ENCODE measurements at regions not wholly inside any gene's neighbourhood (a gene's known extent, or its start where the extent isn't known, plus 50 kb on each side); places are given as distances from the start of the nearest gene placed in this dataset.

DNA sequence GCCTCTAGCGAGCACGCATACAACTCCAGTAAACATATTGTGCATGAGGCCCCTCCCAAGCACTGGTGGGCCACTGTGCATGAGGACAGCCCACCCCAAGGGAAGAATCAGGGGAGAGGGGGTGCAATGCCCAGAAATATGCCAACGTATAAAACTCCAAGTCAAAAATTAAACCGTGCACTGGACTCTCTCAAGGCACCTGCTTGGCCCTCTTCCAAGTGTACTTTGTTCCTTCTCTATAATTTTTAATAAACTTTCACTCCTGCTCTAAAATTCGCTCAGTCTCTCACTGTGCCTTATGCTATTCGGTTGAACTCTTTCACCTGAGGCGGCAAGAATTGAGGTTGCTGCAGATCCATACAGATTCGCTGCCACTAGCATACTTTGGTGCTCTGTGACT is 465.3 kb upstream of the TENM4 start:
- Mint-ChIP-seq H3K4me1 (ENCODE audit: low read depth) (no peaks in the 10 kb centered on the region), H3K36me3 (ENCODE audit: low read depth) (no peaks in the 10 kb centered on the region), H3K9me3 (peaks cover 6% of the 10 kb centered on the region), H3K4me3 (no peak overlapping the region), H3K27ac (no peak overlapping the region), H3K27me3 (ENCODE audit: low read depth) (no peaks in the 10 kb centered on the region)
- intact Hi-C loops (cut with micrococcal nuclease), result no loop called here
- no peak for DNase-seq
- CTCF ChIA-PET, result no interaction called here

- no peaks in the 10 kb centered on the region for H3K4me1 Mint-ChIP-seq (ENCODE audit: low read depth)
- peaks cover 3% of the 10 kb centered on the region for H3K9me3 Mint-ChIP-seq
- no peak overlapping the region for H3K4me3 Mint-ChIP-seq
- H3K27ac Mint-ChIP-seq, result no peak overlapping the region
- CTCF ChIA-PET, result interaction anchor here (0.6 kb wide), 1 partner anchor 113 kb away, joined by 3 read pairs; no protein-coding TSS in a partner anchor
- H3K27me3 Mint-ChIP-seq (ENCODE audit: low read depth), result no peaks in the 10 kb centered on the region
- DNase-seq, result no peak
- H3K36me3 Mint-ChIP-seq (ENCODE audit: low read depth), result no peaks in the 10 kb centered on the region
- intact Hi-C loops (cut with micrococcal nuclease), result no loop called here
These were observed 461.7 kb upstream of the TENM4 start for GRCh38 chr11:79902493-79902892.

DNA sequence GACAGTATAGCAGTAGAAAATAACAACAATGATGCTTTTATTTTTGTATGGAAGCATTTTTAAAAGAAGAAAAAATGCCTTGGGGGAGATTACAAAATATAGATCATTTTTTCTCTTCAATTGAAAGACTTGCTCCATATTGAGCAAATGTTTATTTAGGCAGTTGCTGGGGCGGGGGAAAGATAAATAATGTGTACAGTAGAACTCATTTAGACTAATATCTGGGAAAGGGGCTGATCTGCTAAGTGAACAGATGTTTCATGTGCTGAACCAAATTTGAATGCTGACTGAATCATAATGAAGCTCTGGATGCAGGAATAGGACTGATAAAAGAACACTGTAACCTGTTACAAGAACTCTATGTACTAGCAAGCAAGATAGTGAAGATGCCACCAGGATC is 457.1 kb upstream of the TENM4 start:
- Mint-ChIP-seq H3K27ac (no peak overlapping the region), H3K4me1 (ENCODE audit: low read depth) (no peaks in the 10 kb centered on the region), H3K9me3 (peaks cover 2% of the 10 kb centered on the region), H3K4me3 (no peak overlapping the region), H3K27me3 (ENCODE audit: low read depth) (no peaks in the 10 kb centered on the region), H3K36me3 (ENCODE audit: low read depth) (no peaks in the 10 kb centered on the region)
- DNase-seq, result no peak
- CTCF ChIA-PET, result no interaction called here
- intact Hi-C loops (cut with micrococcal nuclease), result no loop called here

GRCh38 chr11:79896258-79896657 is 455.4 kb upstream of the TENM4 start:
- intact Hi-C loops (cut with micrococcal nuclease), result no loop called here
- CTCF ChIA-PET, result no interaction called here
- no peak overlapping the region for H3K4me3 Mint-ChIP-seq
- H3K36me3 Mint-ChIP-seq (ENCODE audit: low read depth), result no peaks in the 10 kb centered on the region
- no peaks in the 10 kb centered on the region for H3K27me3 Mint-ChIP-seq (ENCODE audit: low read depth)
- H3K4me1 Mint-ChIP-seq (ENCODE audit: low read depth), result no peaks in the 10 kb centered on the region
- DNase-seq, result no peak
- peaks cover 2% of the 10 kb centered on the region for H3K9me3 Mint-ChIP-seq
- no peak overlapping the region for H3K27ac Mint-ChIP-seq

GRCh38 chr11:79894111-79894510 is 453.3 kb upstream of the TENM4 start:
- no peaks in the 10 kb centered on the region for H3K36me3 Mint-ChIP-seq (ENCODE audit: low read depth)
- intact Hi-C loops (cut with micrococcal nuclease), result no loop called here

DNA sequence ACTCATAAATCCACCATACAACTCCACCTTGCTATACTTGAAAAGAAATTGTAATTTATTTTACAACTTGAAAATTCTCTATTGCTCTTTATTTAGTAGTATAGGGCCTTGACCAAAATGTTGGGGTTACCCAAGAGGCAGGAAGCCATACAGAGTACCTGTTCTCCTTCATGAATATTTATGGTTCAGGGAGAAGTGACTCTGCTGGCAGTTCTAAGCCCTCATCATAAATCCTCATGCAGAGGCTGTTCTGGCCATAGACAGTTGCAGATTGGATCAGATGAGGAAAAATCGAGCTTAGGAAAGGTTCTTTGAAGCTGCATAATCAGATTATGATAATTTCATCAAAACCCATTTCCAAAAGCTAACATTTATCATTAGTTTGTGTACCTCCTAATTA is 449.4 kb upstream of the TENM4 start:
- Mint-ChIP-seq H3K27me3 (ENCODE audit: low read depth) (no peaks in the 10 kb centered on the region), H3K4me3 (no peak overlapping the region), H3K27ac (no peak overlapping the region), H3K9me3 (no peaks in the 10 kb centered on the region), H3K4me1 (ENCODE audit: low read depth) (no peaks in the 10 kb centered on the region), H3K36me3 (ENCODE audit: low read depth) (no peaks in the 10 kb centered on the region)
- intact Hi-C loops (cut with micrococcal nuclease), result no loop called here
- CTCF ChIA-PET, result no interaction called here
- no peak for DNase-seq

More at GRCh38 chr11:79894111-79894510, 453.3 kb upstream of the TENM4 start:
- no peaks in the 10 kb centered on the region for H3K27me3 Mint-ChIP-seq (ENCODE audit: low read depth)
- no peak overlapping the region for H3K4me3 Mint-ChIP-seq
- H3K4me1 Mint-ChIP-seq (ENCODE audit: low read depth), result no peaks in the 10 kb centered on the region
- H3K27ac Mint-ChIP-seq, result no peak overlapping the region
- CTCF ChIA-PET, result no interaction called here
- no peaks in the 10 kb centered on the region for H3K9me3 Mint-ChIP-seq
- no peak for DNase-seq

DNA sequence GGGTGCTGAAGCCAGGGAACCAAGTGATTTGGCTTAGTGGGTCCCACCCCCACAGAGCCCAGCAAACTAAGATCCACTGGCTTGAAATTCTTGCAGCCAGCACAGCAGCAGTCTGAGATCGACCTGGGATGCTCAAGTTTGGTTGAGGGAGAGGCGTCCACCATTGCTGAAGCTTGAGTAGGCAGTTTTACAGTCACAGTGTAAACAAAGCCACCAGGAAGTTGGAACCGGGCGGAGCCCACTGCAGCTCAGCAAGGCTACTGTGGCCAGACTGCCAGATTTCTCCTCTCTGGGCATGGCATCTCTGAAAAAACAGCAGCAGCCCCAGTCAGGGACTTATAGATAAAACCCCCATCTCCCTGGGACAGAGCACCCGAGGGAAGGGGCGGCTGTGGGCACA is 424.1 kb upstream of the TENM4 start:
- no peaks in the 10 kb centered on the region for H3K4me1 Mint-ChIP-seq (ENCODE audit: low read depth)
- H3K4me3 Mint-ChIP-seq, result no peak overlapping the region

DNA sequence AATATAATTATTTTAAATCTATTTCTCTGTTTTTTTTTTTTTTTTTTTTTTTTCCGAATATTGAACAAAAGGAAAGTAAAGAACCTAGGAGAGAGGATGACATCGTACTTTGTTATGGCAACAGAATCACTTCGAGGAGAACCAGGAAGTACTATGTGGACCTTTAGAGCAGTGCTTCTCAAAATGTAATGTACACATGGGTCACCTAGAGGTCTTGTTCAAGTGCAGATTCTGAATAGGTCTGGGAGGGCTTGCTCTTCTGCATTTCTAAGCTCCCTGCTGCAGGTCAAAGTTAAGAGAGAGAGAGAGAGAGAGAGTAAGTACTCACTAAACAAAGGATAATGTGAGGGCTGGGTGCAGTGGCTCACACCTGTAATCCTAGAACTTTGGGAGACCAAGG is 419.5 kb upstream of the TENM4 start:
- Mint-ChIP-seq H3K9me3 (peaks cover 2% of the 10 kb centered on the region), H3K36me3 (ENCODE audit: low read depth) (no peaks in the 10 kb centered on the region), H3K4me1 (ENCODE audit: low read depth) (no peaks in the 10 kb centered on the region), H3K4me3 (no peak overlapping the region), H3K27me3 (ENCODE audit: low read depth) (no peaks in the 10 kb centered on the region), H3K27ac (no peak overlapping the region)
- CTCF ChIA-PET, result no interaction called here
- DNase-seq, result no peak
- intact Hi-C loops (cut with micrococcal nuclease), result no loop called here

More for the DNA sequence above, 424.1 kb upstream of the TENM4 start:
- DNase-seq, result no peak
- Mint-ChIP-seq H3K27me3 (ENCODE audit: low read depth) (no peaks in the 10 kb centered on the region), H3K27ac (no peak overlapping the region), H3K9me3 (peaks cover 16% of the 10 kb centered on the region), H3K36me3 (ENCODE audit: low read depth) (no peaks in the 10 kb centered on the region)
- CTCF ChIA-PET, result no interaction called here
- intact Hi-C loops (cut with micrococcal nuclease), result no loop called here

- H3K9me3 Mint-ChIP-seq, result peaks cover 2% of the 10 kb centered on the region
- H3K27ac Mint-ChIP-seq, result no peak overlapping the region
- no peak overlapping the region for H3K4me3 Mint-ChIP-seq
- no peaks in the 10 kb centered on the region for H3K4me1 Mint-ChIP-seq (ENCODE audit: low read depth)
- no peaks in the 10 kb centered on the region for H3K36me3 Mint-ChIP-seq (ENCODE audit: low read depth)
- DNase-seq, result no peak
- CTCF ChIA-PET, result no interaction called here
- no peaks in the 10 kb centered on the region for H3K27me3 Mint-ChIP-seq (ENCODE audit: low read depth)
- intact Hi-C loops (cut with micrococcal nuclease), result no loop called here
These were observed 416.8 kb upstream of the TENM4 start for GRCh38 chr11:79857377-79858214.

DNA sequence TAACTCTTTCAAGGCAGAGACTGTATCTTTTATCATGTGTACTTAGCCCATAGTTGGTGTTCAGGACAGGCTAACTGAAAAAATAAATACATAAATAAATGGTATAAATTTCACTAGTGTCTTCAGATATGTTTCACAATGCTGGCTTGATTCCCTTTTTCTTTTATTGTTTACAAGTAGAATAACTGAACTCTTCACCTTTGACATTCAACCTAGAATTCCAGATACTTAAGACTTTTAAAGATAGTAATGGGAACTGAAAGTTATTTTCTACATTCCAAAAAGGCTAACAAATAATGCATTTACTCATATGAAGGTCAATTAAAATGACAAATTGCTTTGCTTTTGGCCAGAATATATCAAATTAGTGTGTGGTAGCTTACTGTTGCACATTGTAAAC is 411.3 kb upstream of the TENM4 start:
- no peak for DNase-seq
- Mint-ChIP-seq H3K4me3 (no peak overlapping the region), H3K36me3 (ENCODE audit: low read depth) (no peaks in the 10 kb centered on the region), H3K27me3 (ENCODE audit: low read depth) (no peaks in the 10 kb centered on the region), H3K27ac (no peak overlapping the region), H3K9me3 (peaks cover 2% of the 10 kb centered on the region), H3K4me1 (ENCODE audit: low read depth) (no peaks in the 10 kb centered on the region)
- CTCF ChIA-PET, result no interaction called here
- intact Hi-C loops (cut with micrococcal nuclease), result no loop called here

DNA sequence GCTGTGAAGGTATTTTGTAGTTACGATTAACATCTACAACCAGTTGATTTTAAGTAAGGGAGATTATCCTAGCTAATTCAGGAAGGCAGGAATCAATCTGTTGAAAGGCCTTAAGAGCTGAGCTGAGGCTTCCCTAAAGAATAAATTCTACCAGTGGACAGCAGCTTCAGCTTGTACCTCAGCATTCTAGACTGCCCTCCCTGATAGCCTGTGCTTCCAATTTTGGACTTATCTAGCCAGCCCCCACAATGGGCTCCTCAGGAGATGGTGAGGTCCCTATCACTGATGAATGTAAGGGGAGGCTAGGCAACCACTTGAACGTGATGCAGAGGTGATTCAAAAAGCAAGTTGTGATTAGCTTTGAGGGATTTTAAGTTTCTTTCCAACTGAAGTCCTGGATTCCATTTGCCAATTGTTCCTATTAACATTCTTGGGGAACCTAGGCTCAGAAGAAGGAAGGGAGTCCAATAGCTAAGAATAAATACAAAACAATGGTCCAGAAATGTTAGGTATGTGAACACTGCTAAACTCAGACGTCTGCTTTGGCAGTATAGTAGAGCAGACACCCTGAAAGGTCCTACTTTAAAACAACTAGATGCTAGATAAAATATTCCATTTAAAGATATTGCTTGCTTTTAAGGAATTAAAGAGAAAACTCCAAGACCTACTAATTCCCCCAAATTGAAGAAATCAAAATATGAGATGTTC is 404.3 kb upstream of the TENM4 start:
- intact Hi-C loops (cut with micrococcal nuclease), result no loop called here
- no peak for DNase-seq
- no peaks in the 10 kb centered on the region for H3K4me1 Mint-ChIP-seq (ENCODE audit: low read depth)
- peaks cover 4% of the 10 kb centered on the region for H3K9me3 Mint-ChIP-seq
- H3K4me3 Mint-ChIP-seq, result no peak overlapping the region
- no peaks in the 10 kb centered on the region for H3K36me3 Mint-ChIP-seq (ENCODE audit: low read depth)
- CTCF ChIA-PET, result no interaction called here
- no peaks in the 10 kb centered on the region for H3K27me3 Mint-ChIP-seq (ENCODE audit: low read depth)
- no peak overlapping the region for H3K27ac Mint-ChIP-seq

DNA sequence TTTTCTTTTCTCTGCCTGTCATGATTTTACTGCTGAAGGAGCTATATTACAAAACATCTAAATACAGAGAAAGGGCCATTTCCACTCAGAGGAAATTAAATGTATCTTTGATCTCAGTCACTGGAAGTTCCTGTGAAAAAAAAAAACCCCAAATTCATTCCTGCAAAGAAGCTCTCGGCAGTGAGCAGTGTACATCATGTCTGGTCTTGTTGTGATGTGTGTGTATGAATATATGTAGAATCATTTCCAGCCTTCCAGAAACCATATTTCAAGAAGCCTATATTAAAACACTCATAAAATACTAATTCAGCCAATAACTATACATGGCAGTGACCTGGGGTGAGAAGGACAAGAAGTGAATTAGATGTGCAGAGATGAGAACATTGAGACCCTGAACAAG is 393.2 kb upstream of the TENM4 start:
- Mint-ChIP-seq H3K36me3 (ENCODE audit: low read depth) (no peaks in the 10 kb centered on the region), H3K9me3 (no peaks in the 10 kb centered on the region), H3K27ac (no peak overlapping the region), H3K4me3 (no peak overlapping the region), H3K27me3 (ENCODE audit: low read depth) (no peaks in the 10 kb centered on the region), H3K4me1 (ENCODE audit: low read depth) (no peaks in the 10 kb centered on the region)
- intact Hi-C loops (cut with micrococcal nuclease), result no loop called here
- CTCF ChIA-PET, result no interaction called here
- DNase-seq, result no peak

GRCh38 chr11:79830446-79830845 is 389.6 kb upstream of the TENM4 start:
- H3K9me3 Mint-ChIP-seq, result peaks cover 2% of the 10 kb centered on the region
- H3K27me3 Mint-ChIP-seq (ENCODE audit: low read depth), result no peaks in the 10 kb centered on the region
- CTCF ChIA-PET, result no interaction called here
- H3K4me1 Mint-ChIP-seq (ENCODE audit: low read depth), result no peaks in the 10 kb centered on the region
- DNase-seq, result no peak
- H3K4me3 Mint-ChIP-seq, result no peak overlapping the region
- intact Hi-C loops (cut with micrococcal nuclease), result no loop called here
- no peaks in the 10 kb centered on the region for H3K36me3 Mint-ChIP-seq (ENCODE audit: low read depth)
- H3K27ac Mint-ChIP-seq, result no peak overlapping the region
